Mesendoderm (in vitro differentiated cells): ENCODE measurements at regions not wholly inside any gene's neighbourhood (a gene's known extent, or its start where the extent isn't known, plus 50 kb on each side); places are given as distances from the start of the nearest gene placed in this dataset.
A peak's percentile ranks its signal among the peaks of the same experiment; 100 is the strongest.

Experiments
- DNase-seq: peaks from one replicate; pipeline ENCODE4 v3.0.0; 2013
- H2AK5ac ChIP-seq: 2 replicates; pipeline ENCODE4 v1.6.1; 2013; ENCODE audit warnings: low read length, inconsistent platforms
- H2BK120ac ChIP-seq: 2 replicates; pipeline ENCODE4 v1.6.1; 2013; ENCODE audit warnings: low read depth, mild to moderate bottlenecking, low read length, moderate library complexity, mixed read lengths
- H2BK15ac ChIP-seq: replicated peaks from 2 replicates; pipeline ENCODE4 v1.6.1; 2013; ENCODE audit warnings: low read depth, mild to moderate bottlenecking, moderate library complexity
- H2BK5ac ChIP-seq: 2 replicates; pipeline ENCODE4 v1.6.1; 2013; ENCODE audit warnings: low read length, inconsistent platforms
- H3K18ac ChIP-seq: 2 replicates; pipeline ENCODE4 v1.6.1; 2013; ENCODE audit warnings: mild to moderate bottlenecking, low read length, mixed read lengths
- H3K23ac ChIP-seq: one replicate; pipeline ENCODE4 v1.6.1; 2013; ENCODE audit warnings: low read length
- H3K27ac ChIP-seq: 2 replicates; pipeline ENCODE4 v1.5.1; 2013; ENCODE audit warnings: low read depth, mild to moderate bottlenecking, inconsistent platforms, low read length, moderate library complexity
- H3K27me3 ChIP-seq: 2 replicates; pipeline ENCODE4 v1.6.1; 2013; ENCODE audit warnings: low read length, control low read depth, mild to moderate bottlenecking, inconsistent platforms; ENCODE audit not compliant: insufficient read depth, poor library complexity
- H3K36me3 ChIP-seq: 2 replicates; pipeline ENCODE4 v1.6.1; 2013; ENCODE audit warnings: low read length, inconsistent platforms; ENCODE audit not compliant: control insufficient read depth, insufficient read depth
- H3K4ac ChIP-seq: one replicate; pipeline ENCODE4 v1.6.1; 2013; ENCODE audit warnings: low read depth, mild to moderate bottlenecking, low read length, moderate library complexity
- H3K4me1 ChIP-seq: 2 replicates; pipeline ENCODE4 v1.6.1; 2013; ENCODE audit warnings: low read depth, low read length, inconsistent platforms; ENCODE audit not compliant: control insufficient read depth
- H3K4me2 ChIP-seq: 2 replicates; pipeline ENCODE4 v1.6.1; 2013; ENCODE audit warnings: low read length
- H3K4me3 ChIP-seq: 2 replicates; pipeline ENCODE4 v1.5.1; 2013; ENCODE audit warnings: mild to moderate bottlenecking, low read length
- H3K56ac ChIP-seq: one replicate; pipeline ENCODE4 v1.6.1; 2013; ENCODE audit warnings: low read length
- H3K79me1 ChIP-seq: 2 replicates; pipeline ENCODE4 v1.6.1; 2013; ENCODE audit warnings: low read length, inconsistent platforms
- H3K79me2 ChIP-seq: 2 replicates; pipeline ENCODE4 v1.6.1; 2013; ENCODE audit warnings: mild to moderate bottlenecking, low read length; ENCODE audit not compliant: control insufficient read depth, insufficient read depth
- H3K9ac ChIP-seq: 2 replicates; pipeline ENCODE4 v1.6.1; 2013; ENCODE audit warnings: low read length, inconsistent platforms
- H4K5ac ChIP-seq: one replicate; pipeline ENCODE4 v1.6.1; 2013; ENCODE audit warnings: low read length
- H4K8ac ChIP-seq: one replicate; pipeline ENCODE4 v1.6.1; 2013; ENCODE audit warnings: low read depth, mild to moderate bottlenecking, control low read depth, low read length, moderate library complexity
- WGBS: extraction: QIAGEN DNeasy Blood & Tissue Kit; methylation state at CpG from one replicate; pipeline ENCODE4 v1.1.7; 2013; ENCODE audit warnings: low lambda C conversion rate, missing lambda C conversion rate; ENCODE audit not compliant: insufficient coverage; ENCODE audit errors: extremely low coverage; 5-methylcytosine and 5-hydroxymethylcytosine counted together

DNA sequence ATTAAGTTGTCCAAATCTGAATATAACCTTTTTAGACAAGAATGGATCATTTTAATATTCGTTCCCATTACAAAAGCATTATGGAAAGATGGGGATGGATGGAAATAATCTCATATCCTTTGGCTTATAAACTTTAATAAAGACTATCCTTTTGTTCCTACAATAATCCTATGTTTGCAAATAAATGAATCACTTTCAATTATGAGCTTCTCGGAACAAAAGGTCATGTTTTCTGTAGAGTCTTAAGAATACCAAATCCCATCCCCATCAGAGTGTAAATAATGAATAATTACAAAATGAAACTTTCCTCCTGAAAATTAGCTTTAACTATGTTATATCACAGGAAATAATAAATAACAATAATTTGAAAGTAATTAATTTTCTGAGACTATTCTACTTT, 329.7 kb downstream of the NR2F1-AS1 start:
- no peaks in the 10 kb centered on the region for H3K79me1 ChIP-seq
- DNase-seq, result no peak
- no peak overlapping the region for H4K5ac ChIP-seq
- H3K4ac ChIP-seq, result no peak overlapping the region
- H3K79me2 ChIP-seq, result no peaks in the 10 kb centered on the region
- no CpG with 5 or more reads among the region's 2 CpGs for WGBS
- no peak overlapping the region for H3K27ac ChIP-seq
- H3K4me2 ChIP-seq, result no peak overlapping the region
- H3K9ac ChIP-seq, result no peak overlapping the region
- H2AK5ac ChIP-seq, result no peak overlapping the region
- H2BK120ac ChIP-seq, result no peak overlapping the region
- H4K8ac ChIP-seq, result no peak overlapping the region
- H3K18ac ChIP-seq, result no peak overlapping the region
- no peak overlapping the region for H3K23ac ChIP-seq
- peaks cover 2% of the 10 kb centered on the region for H3K4me1 ChIP-seq
- no peak overlapping the region for H2BK5ac ChIP-seq
- no peaks in the 10 kb centered on the region for H3K27me3 ChIP-seq
- no peak overlapping the region for H3K56ac ChIP-seq
- H3K4me3 ChIP-seq, result no peak overlapping the region
- no peak overlapping the region for H2BK15ac ChIP-seq
- H3K36me3 ChIP-seq, result no peaks in the 10 kb centered on the region

DNA sequence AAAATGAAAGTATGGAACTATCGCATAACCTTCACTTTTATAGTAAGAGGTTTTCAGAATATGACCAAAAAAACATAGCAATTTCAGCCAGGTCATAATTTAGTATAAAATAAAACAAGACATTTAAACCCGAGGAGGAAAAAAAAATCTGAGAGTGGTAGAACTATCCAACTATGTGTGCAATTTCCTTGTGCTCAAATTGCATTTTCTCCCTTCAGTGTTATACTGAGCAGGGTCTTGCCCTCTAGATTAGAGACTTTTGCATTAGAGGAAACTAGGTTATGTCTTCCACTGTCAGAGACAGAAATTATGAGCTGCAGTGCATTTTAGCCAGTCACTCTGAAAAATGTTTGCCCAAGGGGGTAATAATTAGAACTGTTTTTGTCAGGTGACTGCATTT, 330.6 kb downstream of the NR2F1-AS1 start:
- no CpG with 5 or more reads among the region's 2 CpGs for WGBS
- peaks cover 2% of the 10 kb centered on the region for H3K4me1 ChIP-seq
- H3K27me3 ChIP-seq, result no peaks in the 10 kb centered on the region
- no peak overlapping the region for H3K56ac ChIP-seq
- H3K23ac ChIP-seq, result no peak overlapping the region
- H3K18ac ChIP-seq, result no peak overlapping the region
- H4K8ac ChIP-seq, result no peak overlapping the region
- H3K79me1 ChIP-seq, result no peaks in the 10 kb centered on the region
- H3K36me3 ChIP-seq, result no peaks in the 10 kb centered on the region
- H2BK15ac ChIP-seq, result no peak overlapping the region
- H2BK120ac ChIP-seq, result no peak overlapping the region
- H3K79me2 ChIP-seq, result no peaks in the 10 kb centered on the region
- H4K5ac ChIP-seq, result no peak overlapping the region
- no peak overlapping the region for H2AK5ac ChIP-seq
- H3K27ac ChIP-seq, result no peak overlapping the region
- no peak overlapping the region for H3K4ac ChIP-seq
- H3K4me2 ChIP-seq, result no peak overlapping the region
- no peak overlapping the region for H3K4me3 ChIP-seq
- DNase-seq, result no peak
- H3K9ac ChIP-seq, result no peak overlapping the region
- H2BK5ac ChIP-seq, result no peak overlapping the region

DNA sequence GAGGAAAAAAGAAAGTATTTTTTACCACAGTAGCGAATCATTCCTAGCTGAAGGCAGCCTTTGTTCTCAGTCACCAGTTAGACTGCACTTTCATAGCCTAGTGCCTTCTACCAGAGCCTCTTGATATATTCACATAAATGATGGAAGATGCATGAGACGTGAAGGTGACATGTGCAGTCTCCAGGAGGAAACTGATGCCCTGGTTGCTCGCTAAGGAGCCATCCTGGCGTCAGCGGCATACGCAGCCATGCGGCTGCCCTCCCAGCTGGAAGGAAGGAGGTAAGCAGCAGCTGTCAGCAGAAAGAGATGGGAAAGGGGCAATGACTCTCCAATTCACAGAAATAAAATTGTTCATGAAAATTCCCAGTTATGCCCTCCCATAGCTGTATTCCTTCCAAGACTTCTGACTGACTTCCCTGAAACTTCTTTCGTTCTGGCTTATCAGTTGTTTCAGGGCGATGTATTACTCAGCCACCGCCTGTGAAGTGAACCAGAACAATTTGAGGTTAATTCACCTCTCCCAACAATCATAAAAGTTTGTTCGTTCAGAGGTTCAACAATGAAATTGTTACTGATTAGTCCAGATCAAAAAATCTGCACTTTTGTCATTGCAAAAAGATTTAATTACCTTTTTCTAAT, 331.2 kb downstream of the NR2F1-AS1 start:
- no peak overlapping the region for H3K9ac ChIP-seq
- no peak overlapping the region for H2BK15ac ChIP-seq
- H3K4me2 ChIP-seq, result no peak overlapping the region
- no peaks in the 10 kb centered on the region for H3K79me2 ChIP-seq
- no peak overlapping the region for H3K27ac ChIP-seq
- H2AK5ac ChIP-seq, result no peak overlapping the region
- no peaks in the 10 kb centered on the region for H3K27me3 ChIP-seq
- DNase-seq, result no peak
- H4K8ac ChIP-seq, result no peak overlapping the region
- H3K4me3 ChIP-seq, result no peak overlapping the region
- H3K56ac ChIP-seq, result no peak overlapping the region
- no peaks in the 10 kb centered on the region for H3K79me1 ChIP-seq
- no CpG with 5 or more reads among the region's 11 CpGs for WGBS
- no peak overlapping the region for H4K5ac ChIP-seq
- no peak overlapping the region for H2BK5ac ChIP-seq
- H3K23ac ChIP-seq, result no peak overlapping the region
- no peak overlapping the region for H3K18ac ChIP-seq
- no peak overlapping the region for H3K4ac ChIP-seq
- peaks cover 2% of the 10 kb centered on the region for H3K4me1 ChIP-seq
- H3K36me3 ChIP-seq, result no peaks in the 10 kb centered on the region
- no peak overlapping the region for H2BK120ac ChIP-seq

DNA sequence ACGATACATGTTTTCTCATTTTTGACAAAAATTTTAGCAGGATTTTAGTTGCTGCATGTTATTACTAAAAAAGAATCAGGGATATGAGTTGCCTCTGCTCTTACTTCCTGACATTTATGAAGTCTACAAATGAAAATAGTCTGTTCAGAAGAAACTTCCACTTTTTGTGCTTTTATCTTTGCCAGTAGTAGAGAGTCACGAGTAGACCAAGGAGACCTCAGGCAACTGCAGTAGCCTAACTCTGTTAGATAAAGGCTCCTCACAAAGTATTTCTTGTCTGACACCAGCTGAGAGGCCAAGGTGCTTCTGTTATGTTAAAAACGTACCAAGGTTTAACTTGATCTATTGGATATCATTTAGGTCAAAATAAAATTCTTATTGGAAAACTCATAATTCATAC, 333.9 kb downstream of the NR2F1-AS1 start:
- WGBS, result no CpG with 5 or more reads among the region's 3 CpGs
- Histone ChIP-seq H3K4me1 (peaks cover 2% of the 10 kb centered on the region), H3K27ac (no peak overlapping the region), H3K79me2 (no peaks in the 10 kb centered on the region), H2BK120ac (no peak overlapping the region), H4K5ac (no peak overlapping the region), H3K18ac (no peak overlapping the region), H4K8ac (no peak overlapping the region), H2BK15ac (no peak overlapping the region), H2AK5ac (no peak overlapping the region), H3K36me3 (no peaks in the 10 kb centered on the region), H3K4ac (no peak overlapping the region), H2BK5ac (no peak overlapping the region), H3K4me3 (no peak overlapping the region), H3K23ac (no peak overlapping the region), H3K79me1 (no peaks in the 10 kb centered on the region), H3K9ac (no peak overlapping the region), H3K56ac (no peak overlapping the region), H3K4me2 (no peak overlapping the region), H3K27me3 (no peaks in the 10 kb centered on the region)
- DNase-seq, result peak; percentile 70

DNA sequence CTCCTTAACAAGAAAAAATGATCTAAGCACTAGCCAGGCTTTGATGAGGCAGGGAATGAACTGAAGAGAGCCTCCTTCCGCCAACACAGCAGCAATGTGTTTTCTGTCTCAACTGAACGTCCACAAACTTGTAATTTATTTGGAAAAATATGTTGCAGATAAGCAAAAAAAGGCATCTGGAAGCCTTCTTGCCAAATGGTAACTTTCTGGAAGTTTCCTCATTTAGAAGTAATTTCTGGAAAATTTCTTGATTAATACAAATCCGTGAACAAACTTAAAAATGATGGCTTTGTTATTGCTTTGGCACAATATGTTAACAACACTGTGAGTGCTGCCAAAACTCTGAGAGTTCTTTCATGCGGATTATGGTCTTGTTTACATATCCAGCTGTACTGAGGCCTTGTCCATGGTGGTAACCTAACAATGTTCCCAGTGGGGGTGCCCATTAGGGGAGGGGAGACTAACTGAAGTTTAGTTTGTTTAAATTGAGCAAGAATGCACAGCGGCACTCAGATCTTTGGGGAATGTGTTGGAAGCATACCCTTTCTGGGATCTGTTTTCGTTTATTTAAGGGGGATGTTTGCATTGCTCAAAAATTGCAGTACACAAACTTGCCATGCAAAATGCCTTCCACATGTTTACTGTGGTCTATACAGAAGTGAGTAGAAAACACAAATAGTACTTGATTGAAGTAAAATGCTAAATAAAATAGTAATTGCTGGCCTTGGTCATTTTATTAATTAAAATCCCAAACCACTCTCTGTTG, 334.7 kb downstream of the NR2F1-AS1 start:
- Histone ChIP-seq H3K79me1 (no peaks in the 10 kb centered on the region), H3K27ac (no peak overlapping the region), H2BK15ac (peak overlapping the region; percentile 41), H2AK5ac (no peak overlapping the region), H2BK120ac (no peak overlapping the region), H3K4me1 (peaks cover 2% of the 10 kb centered on the region), H4K8ac (no peak overlapping the region), H3K27me3 (no peaks in the 10 kb centered on the region), H3K18ac (no peak overlapping the region), H3K4me2 (no peak overlapping the region), H3K56ac (no peak overlapping the region), H3K9ac (no peak overlapping the region), H3K23ac (no peak overlapping the region), H3K4me3 (no peak overlapping the region), H3K4ac (no peak overlapping the region), H4K5ac (no peak overlapping the region), H3K79me2 (no peaks in the 10 kb centered on the region), H2BK5ac (no peak overlapping the region), H3K36me3 (no peaks in the 10 kb centered on the region)
- DNase-seq, result peak; percentile 62
- no CpG with 5 or more reads among the region's 6 CpGs for WGBS
